IPS-20b (cell line): ENCODE measurements at regions not wholly inside any gene's neighbourhood (a gene's known extent, or its start where the extent isn't known, plus 50 kb on each side); places are given as distances from the start of the nearest gene placed in this dataset.

ENCODE experiments used
- H3K27ac ChIP-seq: one replicate; pipeline ENCODE4 v1.5.1; 2013; ENCODE audit warnings: low read length
- H3K27me3 ChIP-seq: 2 replicates; pipeline ENCODE4 v1.6.1; 2013; ENCODE audit warnings: mild to moderate bottlenecking, low read length, inconsistent platforms; ENCODE audit not compliant: insufficient read depth
- H3K36me3 ChIP-seq: 2 replicates; pipeline ENCODE4 v1.6.1; 2013; ENCODE audit warnings: low read depth, mild to moderate bottlenecking, inconsistent platforms, low read length, moderate library complexity; ENCODE audit not compliant: insufficient read depth
- H3K4me1 ChIP-seq: 2 replicates; pipeline ENCODE4 v1.6.1; 2013; ENCODE audit warnings: mild to moderate bottlenecking, control low read depth, inconsistent platforms, low read length, moderate library complexity; ENCODE audit not compliant: insufficient read depth
- H3K4me3 ChIP-seq: 2 replicates; pipeline ENCODE4 v1.5.1; 2013; ENCODE audit warnings: mild to moderate bottlenecking, low read length, inconsistent platforms
- H3K9ac ChIP-seq: 2 replicates; pipeline ENCODE4 v1.6.1; 2013; ENCODE audit warnings: low read depth, mild to moderate bottlenecking, inconsistent platforms, low read length, moderate library complexity
- H3K9me3 ChIP-seq: 2 replicates; pipeline ENCODE4 v1.6.1; 2013; ENCODE audit warnings: mild to moderate bottlenecking, low read depth, low read length, inconsistent platforms; ENCODE audit not compliant: insufficient read depth

DNA sequence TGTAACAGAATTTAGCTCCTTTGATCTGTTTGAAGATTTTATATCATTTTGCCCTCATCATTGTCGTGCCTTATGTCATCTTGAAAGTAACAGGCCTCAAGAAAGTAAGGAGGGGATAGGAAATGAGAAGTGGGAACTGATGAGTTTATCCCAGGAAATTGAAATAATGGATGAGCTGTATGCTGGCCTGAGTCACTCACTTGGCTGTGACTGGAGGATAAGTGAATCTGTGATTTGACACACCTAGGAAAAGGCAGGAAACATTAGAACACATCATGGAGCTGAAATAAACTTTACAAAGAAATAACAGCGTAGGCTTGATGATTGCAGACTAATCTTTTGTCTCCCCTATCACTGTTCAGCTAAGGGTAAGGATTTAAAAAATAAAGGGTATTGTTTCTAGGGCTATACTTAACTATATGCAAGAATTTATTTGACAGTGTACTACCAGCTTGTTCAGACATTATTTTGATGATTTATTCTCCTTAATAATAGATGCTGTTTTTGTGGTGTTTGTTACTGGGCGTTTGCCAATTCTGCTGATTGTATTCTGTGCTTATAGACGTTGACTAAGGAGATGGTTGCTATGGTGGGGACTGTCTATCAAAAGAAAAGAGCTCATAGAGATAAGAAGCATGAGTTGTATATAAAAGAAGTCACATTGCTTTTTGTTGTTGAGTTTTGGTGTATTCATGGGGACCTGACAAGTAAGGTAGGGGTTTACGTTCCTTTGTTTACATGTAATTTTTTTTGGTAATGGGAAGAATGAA, 105.6 kb upstream of the ROPN1 start:
- H3K9me3 ChIP-seq, result no peaks in the 10 kb centered on the region
- H3K36me3 ChIP-seq, result no peaks in the 10 kb centered on the region
- H3K27me3 ChIP-seq, result no peaks in the 10 kb centered on the region
- no peak overlapping the region for H3K9ac ChIP-seq
- no peak overlapping the region for H3K27ac ChIP-seq
- peaks cover 5% of the 10 kb centered on the region for H3K4me1 ChIP-seq
- H3K4me3 ChIP-seq, result no peak overlapping the region

GRCh38 chr3:124101643-124102042, 109.7 kb upstream of the ROPN1 start:
- Histone ChIP-seq H3K4me1 (no peaks in the 10 kb centered on the region), H3K9ac (no peak overlapping the region), H3K27me3 (no peaks in the 10 kb centered on the region), H3K27ac (no peak overlapping the region), H3K9me3 (no peaks in the 10 kb centered on the region), H3K36me3 (no peaks in the 10 kb centered on the region), H3K4me3 (no peak overlapping the region)

DNA sequence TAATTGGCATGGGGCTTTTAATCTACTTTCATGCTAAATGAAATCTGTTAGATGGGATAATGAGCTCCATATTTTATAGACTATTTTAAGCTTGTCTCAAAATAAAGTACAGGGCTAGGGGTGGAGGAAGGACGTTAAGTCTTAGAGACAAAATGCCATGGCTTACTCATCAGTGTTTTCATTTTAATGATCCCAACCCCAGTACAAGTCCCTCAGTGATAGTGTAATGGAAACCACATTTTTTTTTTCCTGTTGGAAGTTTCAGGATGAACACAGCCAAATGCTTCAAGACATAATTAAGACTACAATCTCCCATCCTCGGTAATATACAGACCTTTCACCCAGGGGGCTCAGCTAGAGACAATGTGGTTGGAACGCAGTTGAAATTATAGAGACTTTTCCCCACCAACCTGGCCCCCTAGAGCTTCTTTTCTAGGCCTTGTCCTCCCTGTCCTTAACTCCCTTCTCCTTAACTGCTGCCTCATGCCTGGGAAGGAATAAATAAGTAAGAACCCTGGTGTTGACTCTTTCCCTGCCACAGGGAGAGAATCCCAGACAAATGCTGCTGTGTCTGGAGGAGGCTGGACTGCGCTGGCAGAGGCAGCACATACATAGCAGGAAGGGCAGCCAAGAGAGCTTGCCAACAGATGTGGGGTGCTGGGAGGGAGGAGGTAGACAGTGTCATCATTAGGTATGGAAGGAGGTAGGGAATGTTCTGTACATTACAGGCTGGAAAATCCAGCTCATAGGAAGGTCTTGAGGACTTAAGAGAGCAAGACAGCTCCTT, 115.4 kb upstream of the ROPN1 start:
- no peaks in the 10 kb centered on the region for H3K27me3 ChIP-seq
- no peaks in the 10 kb centered on the region for H3K4me1 ChIP-seq
- no peak overlapping the region for H3K27ac ChIP-seq
- no peaks in the 10 kb centered on the region for H3K36me3 ChIP-seq
- H3K4me3 ChIP-seq, result no peak overlapping the region
- H3K9me3 ChIP-seq, result no peaks in the 10 kb centered on the region
- H3K9ac ChIP-seq, result no peak overlapping the region

DNA sequence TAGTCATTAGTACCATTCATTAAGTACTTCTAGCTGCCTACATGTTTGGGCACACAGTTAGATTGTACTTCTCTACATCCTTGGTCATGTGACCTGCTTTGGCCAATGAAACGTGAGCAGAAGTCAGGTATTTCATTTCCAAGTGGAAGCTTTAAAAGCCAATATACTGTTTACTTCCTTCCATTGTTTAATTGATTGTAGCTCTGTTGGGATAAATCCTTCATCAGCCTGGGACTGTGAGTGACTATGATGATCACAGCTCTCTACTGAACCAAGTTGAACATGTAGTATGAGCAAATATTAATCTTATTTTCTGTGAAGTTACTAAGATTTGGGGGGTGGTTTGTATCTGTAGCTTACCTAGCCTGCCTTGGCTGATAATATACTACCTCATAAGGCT, 116.5 kb upstream of the ROPN1 start:
- no peaks in the 10 kb centered on the region for H3K36me3 ChIP-seq
- H3K4me1 ChIP-seq, result no peaks in the 10 kb centered on the region
- H3K27me3 ChIP-seq, result no peaks in the 10 kb centered on the region
- no peak overlapping the region for H3K9ac ChIP-seq
- no peak overlapping the region for H3K27ac ChIP-seq
- H3K4me3 ChIP-seq, result no peak overlapping the region
- H3K9me3 ChIP-seq, result no peaks in the 10 kb centered on the region

DNA sequence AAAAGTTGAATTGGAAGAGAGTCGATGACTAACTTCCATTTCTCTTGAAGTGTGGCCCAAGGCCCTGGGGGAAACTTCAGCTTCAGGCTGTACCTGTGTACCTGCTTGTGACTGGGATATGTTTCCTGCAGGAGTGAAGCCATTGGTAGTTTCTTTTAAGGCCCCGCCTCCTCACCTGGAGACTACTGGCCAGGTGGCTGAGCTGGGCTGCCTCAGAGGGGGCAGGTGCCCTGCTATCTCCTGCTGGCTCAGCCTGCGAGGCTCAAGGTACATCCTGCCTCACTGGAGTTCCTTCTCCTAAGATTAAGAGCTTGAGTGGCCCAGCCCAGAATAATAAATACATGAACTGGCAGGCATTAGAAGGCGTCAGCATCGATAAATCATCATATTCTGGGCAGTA, 121.6 kb upstream of the ROPN1 start:
- Histone ChIP-seq H3K9me3 (no peaks in the 10 kb centered on the region), H3K36me3 (no peaks in the 10 kb centered on the region), H3K4me3 (no peak overlapping the region), H3K4me1 (no peaks in the 10 kb centered on the region), H3K27ac (no peak overlapping the region), H3K9ac (no peak overlapping the region), H3K27me3 (no peaks in the 10 kb centered on the region)

DNA sequence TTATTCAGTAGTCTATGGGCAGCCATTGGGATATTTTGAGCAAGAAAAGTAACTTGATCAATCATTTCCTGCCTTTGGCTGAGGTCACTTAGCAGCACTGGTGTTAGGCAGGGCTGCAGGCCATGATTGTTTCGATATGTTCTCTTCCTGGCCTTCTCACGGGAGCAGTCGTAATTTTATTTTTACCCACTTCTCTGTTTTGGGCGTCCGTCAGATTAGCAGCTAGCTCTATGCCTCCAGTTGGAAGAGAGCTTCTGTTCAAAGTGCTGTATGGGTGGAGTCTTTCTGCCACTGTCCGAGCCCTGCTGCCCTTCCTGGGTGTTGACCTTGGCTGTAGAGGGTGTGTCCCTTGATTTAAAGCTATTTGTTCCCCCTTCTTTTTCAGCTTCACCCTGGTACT, 123.4 kb upstream of the ROPN1 start:
- Histone ChIP-seq H3K27me3 (no peaks in the 10 kb centered on the region), H3K27ac (no peak overlapping the region), H3K9ac (no peak overlapping the region), H3K4me3 (no peak overlapping the region), H3K36me3 (no peaks in the 10 kb centered on the region), H3K9me3 (no peaks in the 10 kb centered on the region), H3K4me1 (no peaks in the 10 kb centered on the region)

GRCh38 chr3:124115956-124116355, 124.0 kb upstream of the ROPN1 start:
- H3K36me3 ChIP-seq, result no peaks in the 10 kb centered on the region
- H3K4me3 ChIP-seq, result no peak overlapping the region
- H3K27ac ChIP-seq, result no peak overlapping the region
- H3K9me3 ChIP-seq, result no peaks in the 10 kb centered on the region
- H3K4me1 ChIP-seq, result no peaks in the 10 kb centered on the region
- no peak overlapping the region for H3K9ac ChIP-seq
- no peaks in the 10 kb centered on the region for H3K27me3 ChIP-seq

- Histone ChIP-seq H3K9me3 (no peaks in the 10 kb centered on the region), H3K27me3 (no peaks in the 10 kb centered on the region), H3K27ac (no peak overlapping the region), H3K4me1 (no peaks in the 10 kb centered on the region), H3K4me3 (no peak overlapping the region), H3K36me3 (no peaks in the 10 kb centered on the region), H3K9ac (no peak overlapping the region)
Measured at GRCh38 chr3:124116906-124117305, 125.0 kb upstream of the ROPN1 start.

DNA sequence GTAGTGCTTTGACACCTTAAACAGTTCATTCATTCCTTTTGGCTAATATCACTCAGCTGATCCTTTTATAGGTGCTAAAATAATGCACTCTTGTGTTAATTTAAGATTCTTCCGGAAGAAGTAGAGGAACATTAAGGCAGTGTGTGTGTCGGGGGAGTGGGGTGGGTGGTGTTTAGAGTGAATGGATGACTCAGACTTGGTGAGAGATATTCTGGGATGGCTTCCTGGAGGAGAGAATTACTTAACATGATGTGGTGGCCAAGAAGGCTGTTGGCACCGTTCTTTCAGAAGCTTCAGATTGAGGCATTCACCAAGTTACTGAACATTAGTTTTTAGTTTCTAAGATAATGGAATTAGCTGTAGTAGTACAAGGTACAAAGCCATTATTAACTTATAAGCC, 125.6 kb upstream of the ROPN1 start:
- Histone ChIP-seq H3K36me3 (no peaks in the 10 kb centered on the region), H3K4me1 (no peaks in the 10 kb centered on the region), H3K9ac (no peak overlapping the region), H3K27ac (no peak overlapping the region), H3K4me3 (no peak overlapping the region), H3K27me3 (no peaks in the 10 kb centered on the region), H3K9me3 (no peaks in the 10 kb centered on the region)

GRCh38 chr3:124118397-124118796, 126.5 kb upstream of the ROPN1 start:
- H3K27ac ChIP-seq, result no peak overlapping the region

DNA sequence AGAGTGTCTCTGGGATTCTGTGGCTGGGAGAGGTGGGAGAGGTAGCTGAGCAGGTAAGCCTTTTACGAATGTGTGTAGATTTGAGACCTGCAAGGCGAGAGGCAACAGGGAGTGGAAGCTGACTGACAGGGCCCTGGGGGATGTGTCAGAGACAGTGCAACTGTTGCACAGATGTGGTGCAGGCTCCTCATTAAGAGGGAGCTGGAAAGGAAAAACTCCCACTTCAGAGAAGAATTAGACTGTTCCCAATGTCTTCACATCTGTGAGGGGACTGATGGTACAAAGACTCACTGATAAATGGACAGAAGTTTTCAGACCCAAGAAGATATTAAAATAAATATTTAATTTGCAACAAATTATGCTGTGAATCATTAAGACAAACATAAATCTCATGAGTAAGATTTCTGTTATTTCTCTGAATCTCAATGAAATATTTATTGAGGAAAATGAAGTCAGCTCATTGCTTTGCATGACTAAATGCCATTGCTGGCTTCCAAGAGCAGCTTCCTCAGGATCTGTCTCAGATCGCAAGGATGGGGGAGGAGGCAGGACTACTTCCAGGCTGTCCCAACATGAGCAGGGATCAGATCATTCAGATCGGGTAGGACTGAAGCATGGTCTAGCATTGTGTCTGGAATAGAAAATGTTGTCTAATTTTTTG, 127.3 kb upstream of the ROPN1 start:
- Histone ChIP-seq H3K4me3 (no peak overlapping the region), H3K4me1 (no peaks in the 10 kb centered on the region), H3K27ac (no peak overlapping the region), H3K27me3 (no peaks in the 10 kb centered on the region), H3K9me3 (no peaks in the 10 kb centered on the region), H3K9ac (no peak overlapping the region), H3K36me3 (no peaks in the 10 kb centered on the region)

More at GRCh38 chr3:124118397-124118796, 126.5 kb upstream of the ROPN1 start:
- no peak overlapping the region for H3K9ac ChIP-seq
- H3K4me3 ChIP-seq, result no peak overlapping the region
- no peaks in the 10 kb centered on the region for H3K27me3 ChIP-seq
- H3K4me1 ChIP-seq, result no peaks in the 10 kb centered on the region
- H3K9me3 ChIP-seq, result no peaks in the 10 kb centered on the region
- H3K36me3 ChIP-seq, result no peaks in the 10 kb centered on the region
